ENCODE measurements at regions not wholly inside any gene's neighbourhood (a gene's known extent, or its start where the extent isn't known, plus 50 kb on each side); places are given as distances from the start of the nearest gene placed in this dataset.
A peak's percentile ranks its signal among the peaks of the same experiment; 100 is the strongest.

- no peak overlapping the region for H2AFZ ChIP-seq (ENCODE audit: low read length)
- H3K27ac ChIP-seq (ENCODE audit: insufficient read depth, low read length) = no peak overlapping the region
- peak; percentile 46 to 83 for DNase-seq (ENCODE audit: low read depth in 2 of 2)
- no peaks in the 10 kb centered on the region for H3K9me3 ChIP-seq (ENCODE audit: control insufficient read depth, insufficient read depth, low read depth, low read length)
- H3K4me3 ChIP-seq (replicated peaks in 1 of 4; ENCODE audit: control extremely low read depth in 1 of 4, insufficient read depth in 1 of 4, low read depth in 3 of 4, low read length in 4 of 4) = peak overlapping the region in 1 of 4 experiments; percentile 32
- no peaks in the 10 kb centered on the region for H3K79me2 ChIP-seq (ENCODE audit: control insufficient read depth, insufficient read depth, low read length)
- no peak overlapping the region for H3K9ac ChIP-seq (ENCODE audit: insufficient read depth, low read length)
- H3K27me3 ChIP-seq (ENCODE audit: control insufficient read depth, insufficient read depth, low read length) = no peaks in the 10 kb centered on the region
- no peaks in the 10 kb centered on the region for H3K4me1 ChIP-seq (ENCODE audit: control insufficient read depth, extremely low read depth, insufficient read depth, low read length)
- no peaks in the 10 kb centered on the region for H3K36me3 ChIP-seq (ENCODE audit: control insufficient read depth, insufficient read depth, low read length)
- TF ChIP-seq EZH2 (IDR thresholded peaks at IDR 0.05; ENCODE audit: low read length, missing control alignments) = no peak
- TF ChIP-seq, protein P1, sequence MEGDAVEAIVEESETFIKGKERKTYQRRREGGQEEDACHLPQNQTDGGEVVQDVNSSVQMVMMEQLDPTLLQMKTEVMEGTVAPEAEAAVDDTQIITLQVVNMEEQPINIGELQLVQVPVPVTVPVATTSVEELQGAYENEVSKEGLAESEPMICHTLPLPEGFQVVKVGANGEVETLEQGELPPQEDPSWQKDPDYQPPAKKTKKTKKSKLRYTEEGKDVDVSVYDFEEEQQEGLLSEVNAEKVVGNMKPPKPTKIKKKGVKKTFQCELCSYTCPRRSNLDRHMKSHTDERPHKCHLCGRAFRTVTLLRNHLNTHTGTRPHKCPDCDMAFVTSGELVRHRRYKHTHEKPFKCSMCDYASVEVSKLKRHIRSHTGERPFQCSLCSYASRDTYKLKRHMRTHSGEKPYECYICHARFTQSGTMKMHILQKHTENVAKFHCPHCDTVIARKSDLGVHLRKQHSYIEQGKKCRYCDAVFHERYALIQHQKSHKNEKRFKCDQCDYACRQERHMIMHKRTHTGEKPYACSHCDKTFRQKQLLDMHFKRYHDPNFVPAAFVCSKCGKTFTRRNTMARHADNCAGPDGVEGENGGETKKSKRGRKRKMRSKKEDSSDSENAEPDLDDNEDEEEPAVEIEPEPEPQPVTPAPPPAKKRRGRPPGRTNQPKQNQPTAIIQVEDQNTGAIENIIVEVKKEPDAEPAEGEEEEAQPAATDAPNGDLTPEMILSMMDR (conservative IDR thresholded peaks at IDR 0.05 in 1 of 2, IDR thresholded peaks at IDR 0.05 in 1 of 2; ENCODE audit: low read depth in 1 of 2, low read length in 2 of 2) = no peak
- no peak overlapping the region for H3K4me2 ChIP-seq (ENCODE audit: extremely low read depth, insufficient read depth, low read length)
- H4K20me1 ChIP-seq (ENCODE audit: control insufficient read depth, extremely low read depth, insufficient read depth, low read length) = no peaks in the 10 kb centered on the region
These were observed 76.6 kb upstream of the GNG2 start for GRCh38 chr14:51783765-51784164.

- no peaks in the 10 kb centered on the region for H3K4me1 ChIP-seq (ENCODE audit: control insufficient read depth, extremely low read depth, insufficient read depth, low read length)
These were observed 75.9 kb upstream of the GNG2 start for GRCh38 chr14:51784466-51784865.

DNA sequence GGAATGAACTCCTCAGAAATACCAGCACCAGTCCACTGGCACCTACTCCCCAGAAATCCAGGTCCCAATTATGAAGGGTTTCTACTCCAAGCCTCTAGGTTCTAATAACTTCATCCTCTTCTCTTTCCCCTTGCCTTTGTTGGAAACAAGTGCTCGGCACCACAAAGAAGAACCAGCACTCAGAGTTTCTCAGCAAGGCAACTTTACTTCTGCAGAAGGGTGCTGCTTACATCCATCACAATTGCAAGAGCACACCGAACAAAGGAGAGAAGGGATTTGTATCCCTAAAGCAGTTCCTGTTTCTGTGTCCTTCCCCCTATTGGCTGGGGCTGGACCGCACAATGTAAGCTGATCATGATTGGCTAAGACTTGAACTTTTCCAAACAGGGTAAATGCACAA lies 74.2 kb upstream of the GNG2 start:
- Histone ChIP-seq H2AFZ (ENCODE audit: low read length) (no peak overlapping the region), H3K9me3 (ENCODE audit: control insufficient read depth, insufficient read depth, low read depth, low read length) (no peaks in the 10 kb centered on the region), H3K4me1 (ENCODE audit: control insufficient read depth, extremely low read depth, insufficient read depth, low read length) (no peaks in the 10 kb centered on the region), H3K36me3 (ENCODE audit: control insufficient read depth, insufficient read depth, low read length) (no peaks in the 10 kb centered on the region), H3K4me2 (ENCODE audit: extremely low read depth, insufficient read depth, low read length) (no peak overlapping the region), H4K20me1 (ENCODE audit: control insufficient read depth, extremely low read depth, insufficient read depth, low read length) (no peaks in the 10 kb centered on the region), H3K4me3 (replicated peaks in 1 of 4; ENCODE audit: control extremely low read depth in 1 of 4, insufficient read depth in 1 of 4, low read depth in 3 of 4, low read length in 4 of 4) (no peak overlapping the region), H3K27me3 (ENCODE audit: control insufficient read depth, insufficient read depth, low read length) (peaks cover 3% of the 10 kb centered on the region), H3K27ac (ENCODE audit: insufficient read depth, low read length) (no peak overlapping the region), H3K9ac (ENCODE audit: insufficient read depth, low read length) (no peak overlapping the region), H3K79me2 (ENCODE audit: control insufficient read depth, insufficient read depth, low read length) (no peaks in the 10 kb centered on the region)
- DNase-seq (ENCODE audit: low read depth in 2 of 2) = no peak
- TF ChIP-seq EZH2 (IDR thresholded peaks at IDR 0.05; ENCODE audit: low read length, missing control alignments) = no peak
- TF ChIP-seq, protein P1 (conservative IDR thresholded peaks at IDR 0.05 in 1 of 2, IDR thresholded peaks at IDR 0.05 in 1 of 2; ENCODE audit: low read depth in 1 of 2, low read length in 2 of 2) = no peak

More at GRCh38 chr14:51784466-51784865, 75.9 kb upstream of the GNG2 start:
- H3K9me3 ChIP-seq (ENCODE audit: control insufficient read depth, insufficient read depth, low read depth, low read length) = no peaks in the 10 kb centered on the region
- H4K20me1 ChIP-seq (ENCODE audit: control insufficient read depth, extremely low read depth, insufficient read depth, low read length) = no peaks in the 10 kb centered on the region
- no peaks in the 10 kb centered on the region for H3K36me3 ChIP-seq (ENCODE audit: control insufficient read depth, insufficient read depth, low read length)
- TF ChIP-seq, protein P1 (conservative IDR thresholded peaks at IDR 0.05 in 1 of 2, IDR thresholded peaks at IDR 0.05 in 1 of 2; ENCODE audit: low read depth in 1 of 2, low read length in 2 of 2) = no peak
- no peak for TF ChIP-seq EZH2 (IDR thresholded peaks at IDR 0.05; ENCODE audit: low read length, missing control alignments)
- H3K79me2 ChIP-seq (ENCODE audit: control insufficient read depth, insufficient read depth, low read length) = no peaks in the 10 kb centered on the region
- DNase-seq (ENCODE audit: low read depth in 2 of 2) = peak in 1 of 2 donors; percentile 17
- H3K4me3 ChIP-seq (replicated peaks in 1 of 4; ENCODE audit: control extremely low read depth in 1 of 4, insufficient read depth in 1 of 4, low read depth in 3 of 4, low read length in 4 of 4) = no peak overlapping the region
- H3K4me2 ChIP-seq (ENCODE audit: extremely low read depth, insufficient read depth, low read length) = no peak overlapping the region
- no peak overlapping the region for H3K27ac ChIP-seq (ENCODE audit: insufficient read depth, low read length)
- no peaks in the 10 kb centered on the region for H3K27me3 ChIP-seq (ENCODE audit: control insufficient read depth, insufficient read depth, low read length)
- no peak overlapping the region for H3K9ac ChIP-seq (ENCODE audit: insufficient read depth, low read length)
- H2AFZ ChIP-seq (ENCODE audit: low read length) = no peak overlapping the region

All from fibroblast of lung (primary cell).